OCI-LY3 (cell line): ENCODE measurements at regions not wholly inside any gene's neighbourhood (a gene's known extent, or its start where the extent isn't known, plus 50 kb on each side); places are given as distances from the start of the nearest gene placed in this dataset.

Experiments
- H2AFZ ChIP-seq: fragments of 200-600, 300-600 bp; shearing (Covaris generic); 2 replicates; pipeline ENCODE4 v1.6.0; 2014; ENCODE audit warnings: antibody characterized with exemption, low read depth, low read length
- H3K27ac ChIP-seq: fragments of 200-600, 300-600 bp; sonication (generic); 2 replicates; pipeline ENCODE4 v1.5.1; 2014; ENCODE audit warnings: mild to moderate bottlenecking, low read length, moderate library complexity, mixed read lengths
- H3K27me3 ChIP-seq: fragments of 200-600, 300-600 bp; sonication (generic); 2 replicates; pipeline ENCODE4 v1.6.1; 2014; ENCODE audit warnings: low read depth, low read length, mixed read lengths
- H3K36me3 ChIP-seq: fragments of 200-600, 300-600 bp; sonication (generic); replicated peaks from 2 replicates; pipeline ENCODE3; 2014; ENCODE audit warnings: low read depth, low read length, mixed read lengths
- H3K4me1 ChIP-seq: fragments of 300-600, 200-600 bp; sonication (generic); 2 replicates; pipeline ENCODE4 v1.6.1; 2014; ENCODE audit warnings: low read length, mixed read lengths
- H3K4me2 ChIP-seq: fragments of 200-600, 300-600 bp; sonication (generic); 2 replicates; pipeline ENCODE4 v1.6.1; 2014; ENCODE audit warnings: low read length, mixed read lengths
- H3K4me3 ChIP-seq: fragments of 300-600, 200-600 bp; sonication (generic); 2 replicates; pipeline ENCODE4 v1.5.1; 2014; ENCODE audit warnings: antibody characterized with exemption, mild to moderate bottlenecking, low read length, moderate library complexity
- H3K79me2 ChIP-seq: fragments of 300-600, 200-600 bp; shearing (Covaris generic); 2 replicates; pipeline ENCODE4 v1.6.1; 2014; ENCODE audit warnings: mild to moderate bottlenecking, low read length, mixed read lengths
- H3K9ac ChIP-seq: fragments of 300-600, 200-600 bp; shearing (Covaris generic); 2 replicates; pipeline ENCODE4 v1.6.0; 2014; ENCODE audit warnings: mild to moderate bottlenecking, low read length, moderate library complexity
- H3K9me3 ChIP-seq: fragments of 200-600, 300-600 bp; shearing (Covaris generic); 2 replicates; pipeline ENCODE4 v1.6.1; 2014; ENCODE audit warnings: low read length, mixed read lengths; ENCODE audit not compliant: insufficient read depth
- H4K20me1 ChIP-seq: fragments of 200-600, 300-600 bp; sonication (generic); 2 replicates; pipeline ENCODE4 v1.6.1; 2016; ENCODE audit warnings: low read length, mixed read lengths; ENCODE audit not compliant: insufficient read depth
- CTCF ChIP-seq: fragments of 200-600, 300-600 bp; sonication (generic); IDR thresholded peaks from 2 replicates; pipeline ENCODE4 v1.5.1; 2014; ENCODE audit warnings: antibody characterized with exemption, low read length, low read depth
- EZH2phosphoT487 ChIP-seq: fragments of 200-600 bp; shearing (Covaris generic); IDR thresholded peaks from 2 replicates; pipeline ENCODE4 v1.6.1; 2018; ENCODE audit warnings: antibody characterized with exemption, mixed run types, low read depth

- Histone ChIP-seq H3K36me3 (no peaks in the 10 kb centered on the region), H3K27ac (no peak overlapping the region), H4K20me1 (no peaks in the 10 kb centered on the region), H3K9me3 (no peaks in the 10 kb centered on the region), H2AFZ (no peak overlapping the region), H3K4me1 (no peaks in the 10 kb centered on the region), H3K9ac (no peak overlapping the region), H3K79me2 (no peaks in the 10 kb centered on the region), H3K4me3 (no peak overlapping the region), H3K27me3 (no peaks in the 10 kb centered on the region), H3K4me2 (no peak overlapping the region)
- no peak for TF ChIP-seq EZH2phosphoT487
Observed at GRCh38 chr6:18842534-18842933, 455.4 kb downstream of the RNF144B start.

GRCh38 chr6:18845896-18846295 lies 458.7 kb downstream of the RNF144B start:
- H3K4me3 ChIP-seq, result no peak overlapping the region
- H3K9ac ChIP-seq, result no peak overlapping the region
- H3K4me2 ChIP-seq, result no peak overlapping the region
- H4K20me1 ChIP-seq, result no peaks in the 10 kb centered on the region
- H2AFZ ChIP-seq, result no peak overlapping the region
- H3K9me3 ChIP-seq, result no peaks in the 10 kb centered on the region
- TF ChIP-seq EZH2phosphoT487, result no peak
- no peak for TF ChIP-seq CTCF
- H3K27ac ChIP-seq, result no peak overlapping the region
- H3K4me1 ChIP-seq, result no peaks in the 10 kb centered on the region
- no peaks in the 10 kb centered on the region for H3K27me3 ChIP-seq
- no peaks in the 10 kb centered on the region for H3K79me2 ChIP-seq
- H3K36me3 ChIP-seq, result no peaks in the 10 kb centered on the region

GRCh38 chr6:18846327-18846726 lies 459.2 kb downstream of the RNF144B start:
- no peaks in the 10 kb centered on the region for H3K79me2 ChIP-seq
- no peak overlapping the region for H3K4me3 ChIP-seq
- H4K20me1 ChIP-seq, result no peaks in the 10 kb centered on the region
- TF ChIP-seq EZH2phosphoT487 (no peak), CTCF (no peak)
- no peak overlapping the region for H3K9ac ChIP-seq
- H2AFZ ChIP-seq, result no peak overlapping the region
- H3K27me3 ChIP-seq, result no peaks in the 10 kb centered on the region
- no peaks in the 10 kb centered on the region for H3K4me1 ChIP-seq
- H3K36me3 ChIP-seq, result no peaks in the 10 kb centered on the region
- H3K9me3 ChIP-seq, result no peaks in the 10 kb centered on the region
- no peak overlapping the region for H3K27ac ChIP-seq
- no peak overlapping the region for H3K4me2 ChIP-seq

- no peak for TF ChIP-seq EZH2phosphoT487
- TF ChIP-seq CTCF, result no peak
- no peak overlapping the region for H3K9ac ChIP-seq
- H2AFZ ChIP-seq, result no peak overlapping the region
- H3K4me1 ChIP-seq, result no peaks in the 10 kb centered on the region
- no peak overlapping the region for H3K27ac ChIP-seq
- no peaks in the 10 kb centered on the region for H3K79me2 ChIP-seq
- no peak overlapping the region for H3K4me2 ChIP-seq
- no peak overlapping the region for H3K4me3 ChIP-seq
- no peaks in the 10 kb centered on the region for H3K9me3 ChIP-seq
- H3K27me3 ChIP-seq, result no peaks in the 10 kb centered on the region
- H4K20me1 ChIP-seq, result no peaks in the 10 kb centered on the region
- no peaks in the 10 kb centered on the region for H3K36me3 ChIP-seq
Observed at GRCh38 chr6:18861204-18861603, 474.1 kb downstream of the RNF144B start.

DNA sequence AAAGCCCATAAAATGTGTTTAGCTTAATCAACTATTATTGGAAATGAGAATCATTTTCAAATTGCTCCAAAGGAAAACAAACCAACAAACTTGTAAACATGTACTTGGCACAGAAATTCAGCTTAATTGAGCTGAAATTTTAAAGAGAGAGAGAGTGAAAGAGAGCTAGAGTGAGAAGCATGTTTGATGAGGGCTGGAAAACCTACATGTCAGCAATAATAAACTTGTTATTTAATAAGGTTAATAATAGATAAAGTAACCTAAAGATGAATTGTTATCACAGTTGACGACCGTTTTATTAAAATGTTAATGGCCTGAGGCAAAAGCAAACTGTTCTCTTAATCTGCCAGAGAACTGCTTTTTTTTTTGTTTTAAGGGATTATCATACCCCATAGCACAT lies 496.1 kb downstream of the RNF144B start:
- no peaks in the 10 kb centered on the region for H4K20me1 ChIP-seq
- H3K79me2 ChIP-seq, result no peaks in the 10 kb centered on the region
- H3K4me1 ChIP-seq, result no peaks in the 10 kb centered on the region
- no peak overlapping the region for H3K27ac ChIP-seq
- TF ChIP-seq CTCF (no peak), EZH2phosphoT487 (no peak)
- H3K9ac ChIP-seq, result no peak overlapping the region
- no peaks in the 10 kb centered on the region for H3K27me3 ChIP-seq
- H2AFZ ChIP-seq, result no peak overlapping the region
- H3K9me3 ChIP-seq, result no peaks in the 10 kb centered on the region
- H3K4me3 ChIP-seq, result no peak overlapping the region
- no peaks in the 10 kb centered on the region for H3K36me3 ChIP-seq
- H3K4me2 ChIP-seq, result no peak overlapping the region
